ENCODE measurements at regions not wholly inside any gene's neighbourhood (a gene's known extent, or its start where the extent isn't known, plus 50 kb on each side); places are given as distances from the start of the nearest gene placed in this dataset.
"Not testable (repeated sequence)": the region's sequence is repeated elsewhere in the genome, so short reads cannot be mapped to it uniquely, and the experiment has no call there.

DNA sequence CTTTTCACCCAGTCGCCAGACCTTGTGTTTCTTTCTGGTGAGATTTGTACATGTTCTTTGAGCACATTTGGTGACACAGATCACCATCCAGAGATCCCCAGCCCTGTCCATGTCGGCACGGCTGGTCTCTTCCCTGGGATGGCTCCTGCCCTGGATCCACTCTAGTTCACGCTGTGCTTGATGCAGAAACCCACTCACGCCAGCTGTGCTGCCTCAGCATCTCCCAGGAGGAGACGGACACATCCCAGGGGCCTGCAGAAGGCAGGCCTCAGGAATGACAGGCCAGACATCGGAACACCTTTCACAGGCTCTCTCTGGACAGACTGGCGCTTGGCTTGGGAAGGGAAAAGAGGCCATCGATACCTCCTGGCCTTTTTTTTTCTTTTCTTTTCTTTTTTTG, 203.6 kb downstream of the ACKR3 start:
- DNase-seq (no peak), ATAC-seq (no peak)
- Mint-ChIP-seq H3K36me3 (ENCODE audit: insufficient read depth) (no peaks in the 10 kb centered on the region), H3K4me3 (no peak overlapping the region), H3K27me3 (ENCODE audit: low read depth) (peaks cover 10% of the 10 kb centered on the region), H3K4me1 (ENCODE audit: low read depth) (no peaks in the 10 kb centered on the region), H3K9me3 (no peaks in the 10 kb centered on the region)

DNA sequence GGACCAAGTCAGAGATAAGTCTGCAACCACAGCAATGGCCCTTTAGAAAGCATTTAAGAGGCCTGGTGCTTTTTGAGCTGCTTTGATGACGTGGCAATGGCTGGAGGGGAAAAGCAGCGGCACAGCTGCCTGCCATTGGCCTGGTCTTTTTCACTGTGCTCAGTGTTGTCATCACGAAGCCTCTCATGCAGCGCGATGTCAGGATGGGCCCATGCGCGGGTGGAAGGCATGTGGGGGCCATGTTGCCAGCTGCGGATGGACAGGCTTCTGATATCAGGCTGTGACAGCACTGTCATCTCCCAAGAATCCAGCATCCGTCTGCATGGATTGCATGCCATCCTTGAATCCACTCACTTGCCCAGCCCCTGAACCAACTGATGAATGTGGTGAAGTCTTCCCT, 204.5 kb downstream of the ACKR3 start:
- H3K4me3 Mint-ChIP-seq: no peak overlapping the region
- H3K4me1 Mint-ChIP-seq (ENCODE audit: low read depth): no peaks in the 10 kb centered on the region
- DNase-seq (no peak), ATAC-seq (no peak)
- no peaks in the 10 kb centered on the region for H3K36me3 Mint-ChIP-seq (ENCODE audit: insufficient read depth)
- H3K27me3 Mint-ChIP-seq (ENCODE audit: low read depth): peaks cover 5% of the 10 kb centered on the region
- no peaks in the 10 kb centered on the region for H3K9me3 Mint-ChIP-seq

DNA sequence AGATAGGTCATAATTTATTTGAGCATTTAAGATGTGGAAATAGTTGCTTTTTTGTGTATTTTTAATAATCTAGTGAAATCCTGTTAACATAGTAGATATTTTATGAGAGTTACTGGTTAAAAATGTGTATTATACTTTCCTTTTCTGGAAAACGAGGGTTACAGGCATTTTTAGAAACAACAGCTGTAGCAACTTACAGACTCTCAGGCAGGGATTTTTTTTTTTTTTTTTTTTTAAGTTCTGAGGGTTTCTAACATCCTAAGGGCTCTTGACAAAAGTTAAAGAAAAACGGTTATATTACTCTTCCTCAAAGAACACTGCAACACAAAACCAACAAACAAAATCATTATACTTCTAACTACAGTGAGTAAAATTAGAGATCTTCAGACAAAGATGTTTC, 205.9 kb downstream of the ACKR3 start:
- Mint-ChIP-seq H3K9me3 (no peaks in the 10 kb centered on the region), H3K4me3 (no peak overlapping the region), H3K27me3 (ENCODE audit: low read depth) (no peaks in the 10 kb centered on the region), H3K36me3 (ENCODE audit: insufficient read depth) (no peaks in the 10 kb centered on the region), H3K4me1 (ENCODE audit: low read depth) (no peaks in the 10 kb centered on the region)
- no peak for ATAC-seq
- DNase-seq: no peak

DNA sequence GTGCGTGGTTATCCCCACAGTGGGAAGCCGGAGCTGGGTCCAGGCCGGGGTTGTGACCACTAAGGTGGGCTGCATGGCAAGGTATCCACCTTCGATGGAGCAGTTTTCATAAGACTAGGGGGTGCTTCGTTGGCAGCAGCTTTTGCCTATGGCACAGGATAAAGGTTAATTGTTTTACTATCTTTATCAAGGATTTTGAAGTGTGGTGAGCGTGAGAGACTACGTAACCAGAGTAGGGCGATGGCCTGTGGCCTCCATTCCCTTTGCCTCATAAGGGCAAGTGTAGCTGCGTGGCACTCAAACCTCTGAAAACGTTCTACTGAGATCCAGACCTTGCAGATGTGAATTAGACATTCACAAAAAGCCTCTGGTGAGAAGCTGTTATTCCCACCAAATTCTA, 206.6 kb downstream of the ACKR3 start:
- H3K4me1 Mint-ChIP-seq (ENCODE audit: low read depth): no peaks in the 10 kb centered on the region
- H3K27me3 Mint-ChIP-seq (ENCODE audit: low read depth): no peaks in the 10 kb centered on the region
- no peak for ATAC-seq
- H3K36me3 Mint-ChIP-seq (ENCODE audit: insufficient read depth): no peaks in the 10 kb centered on the region
- no peak for DNase-seq
- no peak overlapping the region for H3K4me3 Mint-ChIP-seq
- H3K9me3 Mint-ChIP-seq: no peaks in the 10 kb centered on the region

DNA sequence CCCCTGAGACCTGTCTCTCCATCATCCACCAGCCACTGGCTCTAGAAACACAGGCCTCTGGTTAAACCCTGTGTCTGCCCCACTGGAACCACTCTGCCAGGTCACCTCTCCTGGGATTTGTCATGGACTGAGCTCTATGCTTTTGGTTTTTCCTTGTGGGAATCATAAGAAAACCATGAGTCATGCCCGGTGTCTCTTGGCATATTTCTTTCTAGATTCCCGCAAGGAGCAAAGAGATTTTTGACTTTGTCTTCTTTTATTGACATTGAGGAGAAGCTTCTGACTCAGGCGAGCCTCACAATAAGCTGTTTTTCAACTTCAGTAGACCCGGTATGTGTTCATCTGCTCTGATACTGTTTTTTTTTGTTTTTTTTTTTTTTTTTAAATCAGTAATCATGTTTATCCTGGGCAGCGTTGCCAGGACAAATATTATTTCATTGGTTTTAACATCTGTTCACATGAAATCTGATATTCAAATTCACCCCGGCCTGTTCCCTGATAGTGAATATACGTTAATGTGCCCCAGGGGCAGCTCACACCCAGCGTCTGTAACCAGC, 207.1 kb downstream of the ACKR3 start:
- Mint-ChIP-seq H3K4me3 (no peak overlapping the region), H3K9me3 (no peaks in the 10 kb centered on the region), H3K27me3 (ENCODE audit: low read depth) (no peaks in the 10 kb centered on the region), H3K36me3 (ENCODE audit: insufficient read depth) (no peaks in the 10 kb centered on the region), H3K4me1 (ENCODE audit: low read depth) (no peaks in the 10 kb centered on the region)
- DNase-seq: no peak
- no peak for ATAC-seq

DNA sequence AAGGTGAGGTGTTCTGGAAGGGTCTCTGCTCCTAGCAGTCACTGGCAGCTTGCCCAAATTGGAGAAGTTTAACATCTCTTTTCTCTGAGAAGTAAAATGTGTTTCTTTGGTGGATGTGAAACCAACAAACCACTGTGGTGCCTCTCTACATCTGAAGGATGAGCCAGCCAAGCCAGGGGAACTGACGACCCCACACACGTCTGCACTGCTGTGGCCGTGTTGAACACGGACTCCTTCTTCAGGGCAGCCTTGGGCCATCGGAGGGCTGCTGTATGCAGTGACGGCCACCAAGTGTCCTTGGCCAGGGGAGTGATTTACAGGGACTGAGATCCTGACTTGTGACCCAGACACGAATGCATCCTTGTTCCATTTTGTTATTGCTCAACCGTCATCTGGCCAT, 207.8 kb downstream of the ACKR3 start:
- Mint-ChIP-seq H3K27me3 (ENCODE audit: low read depth) (no peaks in the 10 kb centered on the region), H3K36me3 (ENCODE audit: insufficient read depth) (no peaks in the 10 kb centered on the region), H3K4me3 (no peak overlapping the region), H3K9me3 (no peaks in the 10 kb centered on the region), H3K4me1 (ENCODE audit: low read depth) (no peaks in the 10 kb centered on the region)
- no peak for DNase-seq
- ATAC-seq: no peak

DNA sequence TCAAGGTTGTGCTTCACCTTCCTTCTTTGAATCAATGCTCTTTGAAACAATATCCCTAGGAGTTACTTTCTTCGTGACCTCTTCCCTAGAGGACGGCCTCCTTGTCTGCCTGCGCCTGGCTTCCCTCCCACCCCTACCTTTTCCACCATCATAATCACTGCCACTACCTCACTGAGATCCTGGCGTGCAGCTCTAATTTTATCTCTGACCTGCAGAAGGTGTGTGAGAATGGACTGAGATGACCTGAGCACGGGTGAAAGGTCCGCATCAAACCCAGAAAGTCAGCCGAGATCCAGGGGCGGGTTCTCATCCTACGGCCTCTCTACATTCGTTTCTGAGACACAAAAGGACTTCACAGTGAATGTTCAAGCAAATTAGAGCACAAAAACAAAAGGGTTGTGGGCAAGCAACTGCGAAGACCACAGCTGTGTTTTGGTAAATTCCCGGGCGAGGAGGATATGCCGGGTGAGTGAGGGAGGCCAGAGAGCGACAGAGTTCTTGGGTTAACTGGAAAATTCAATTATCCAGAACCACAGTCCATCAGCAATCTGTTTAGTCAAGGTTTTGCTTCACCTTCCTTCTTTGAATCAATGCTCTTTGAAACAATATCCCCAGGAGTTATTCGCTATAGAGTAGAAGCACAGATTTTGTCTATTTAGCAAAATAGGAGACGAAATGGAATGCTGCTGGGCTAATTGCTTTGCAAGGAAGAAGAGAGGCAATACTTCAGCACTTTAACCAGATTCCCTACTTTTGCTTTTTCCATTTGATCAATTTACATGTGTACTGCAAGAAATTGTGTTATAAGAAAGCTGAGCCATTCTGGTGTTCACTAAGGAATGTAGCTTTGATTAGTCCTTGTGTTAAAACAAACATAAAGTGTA, 212.6 kb downstream of the ACKR3 start:
- no peaks in the 10 kb centered on the region for H3K4me1 Mint-ChIP-seq (ENCODE audit: low read depth)
- DNase-seq (no peak), ATAC-seq (no peak)
- H3K36me3 Mint-ChIP-seq (ENCODE audit: insufficient read depth): no peaks in the 10 kb centered on the region
- peaks cover 12% of the 10 kb centered on the region for H3K27me3 Mint-ChIP-seq (ENCODE audit: low read depth)
- H3K9me3 Mint-ChIP-seq: no peaks in the 10 kb centered on the region
- H3K4me3 Mint-ChIP-seq: no peak overlapping the region

DNA sequence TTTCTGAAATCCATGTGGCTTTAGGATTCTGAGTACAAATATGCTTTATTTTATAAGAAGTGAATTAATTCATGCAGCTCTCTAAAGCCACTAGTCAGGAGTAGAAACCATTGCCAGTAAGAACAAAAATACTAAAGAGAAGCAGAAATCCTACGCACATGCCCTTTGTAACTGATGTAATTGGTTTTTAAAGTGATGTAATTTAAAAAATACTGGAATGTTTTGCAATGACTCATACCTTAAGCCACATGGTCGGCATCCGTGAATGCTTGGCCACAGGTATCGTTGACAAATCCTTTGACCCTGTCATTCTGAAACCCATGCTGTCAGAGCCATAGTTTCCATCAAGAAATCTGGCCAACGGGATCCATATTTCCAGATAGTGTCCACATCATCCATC, 213.3 kb downstream of the ACKR3 start:
- Mint-ChIP-seq H3K36me3 (ENCODE audit: insufficient read depth) (no peaks in the 10 kb centered on the region), H3K9me3 (no peaks in the 10 kb centered on the region), H3K4me3 (no peak overlapping the region), H3K27me3 (ENCODE audit: low read depth) (peaks cover 12% of the 10 kb centered on the region), H3K4me1 (ENCODE audit: low read depth) (no peaks in the 10 kb centered on the region)
- DNase-seq (no peak), ATAC-seq (no peak)

DNA sequence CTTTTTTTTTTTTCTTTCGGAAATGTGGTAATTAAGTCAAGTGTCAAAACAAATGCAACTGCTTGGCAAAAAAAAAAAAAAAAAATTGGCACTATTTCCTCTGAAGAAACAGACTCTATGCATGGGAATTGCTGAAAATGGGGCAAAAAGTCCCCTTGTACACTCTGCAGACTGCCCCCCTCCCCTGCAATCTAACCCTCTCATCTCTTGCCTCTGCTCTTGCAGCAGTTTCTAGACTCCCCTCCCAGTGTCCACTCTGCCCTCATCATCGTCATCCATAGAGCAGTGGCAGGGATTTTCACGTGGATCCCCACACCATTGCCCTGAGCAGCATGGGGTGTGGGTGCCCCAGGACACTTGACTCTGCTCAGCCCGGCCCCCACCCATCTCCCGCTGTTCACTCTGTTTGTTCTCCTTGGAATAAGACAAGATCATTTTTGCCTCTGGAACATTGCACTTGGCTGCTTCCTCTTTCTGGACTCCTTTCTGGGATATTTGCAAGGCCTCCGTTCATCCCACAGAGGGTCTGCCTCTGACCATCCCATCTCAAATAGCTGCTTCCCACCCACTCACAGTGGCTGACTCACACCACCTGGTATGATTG, 213.9 kb downstream of the ACKR3 start:
- peaks cover 12% of the 10 kb centered on the region for H3K27me3 Mint-ChIP-seq (ENCODE audit: low read depth)
- ATAC-seq (no peak), DNase-seq (no peak)
- H3K36me3 Mint-ChIP-seq (ENCODE audit: insufficient read depth): no peaks in the 10 kb centered on the region
- H3K9me3 Mint-ChIP-seq: no peaks in the 10 kb centered on the region
- H3K4me1 Mint-ChIP-seq (ENCODE audit: low read depth): no peaks in the 10 kb centered on the region
- no peak overlapping the region for H3K4me3 Mint-ChIP-seq

DNA sequence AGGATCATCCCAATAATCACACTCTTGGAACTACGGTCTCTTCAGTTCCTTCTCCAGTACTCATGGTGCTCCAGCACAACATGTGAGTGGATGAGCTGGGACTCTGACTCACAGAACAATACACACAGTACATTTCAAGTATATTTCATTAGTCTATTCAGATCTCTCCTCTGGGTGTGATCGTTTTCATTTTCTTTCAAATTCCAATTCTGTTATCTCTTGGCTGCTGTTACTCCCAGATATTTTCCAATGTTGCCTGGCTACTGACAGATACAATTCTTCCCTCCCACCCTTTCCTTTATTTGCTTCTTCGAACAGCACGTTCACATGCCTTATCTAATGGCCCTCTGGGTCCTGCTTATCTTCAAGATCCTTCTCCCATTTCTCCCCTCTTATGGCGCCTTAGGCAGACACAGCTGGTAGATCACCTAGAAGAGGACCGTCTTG, 216.0 kb downstream of the ACKR3 start:
- no peak for ATAC-seq
- no peak for DNase-seq
- Mint-ChIP-seq H3K4me1 (ENCODE audit: low read depth) (no peaks in the 10 kb centered on the region), H3K9me3 (no peaks in the 10 kb centered on the region), H3K4me3 (no peak overlapping the region), H3K27me3 (ENCODE audit: low read depth) (peaks cover 12% of the 10 kb centered on the region), H3K36me3 (ENCODE audit: insufficient read depth) (no peaks in the 10 kb centered on the region)

DNA sequence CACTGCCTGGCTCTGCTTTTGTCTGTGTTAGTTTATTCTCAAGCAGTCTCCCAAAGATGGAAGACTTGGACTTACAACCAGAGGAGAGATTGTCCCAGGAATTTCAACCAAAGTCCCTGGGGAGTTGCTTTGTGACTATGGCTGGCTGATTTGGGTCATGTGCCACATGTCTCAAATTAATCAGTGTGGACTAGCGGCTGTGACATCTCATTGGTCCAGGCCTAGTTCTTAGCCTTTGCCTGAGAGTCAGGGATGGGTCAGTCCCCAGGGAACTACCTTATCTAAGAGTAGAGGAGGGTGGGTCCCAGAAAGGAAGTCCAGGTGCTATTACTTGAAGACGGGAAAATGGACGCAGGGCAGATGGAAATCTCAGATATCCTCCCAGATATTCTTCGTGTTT, 217.1 kb downstream of the ACKR3 start:
- no peaks in the 10 kb centered on the region for H3K9me3 Mint-ChIP-seq
- ATAC-seq (no peak), DNase-seq (no peak)
- no peaks in the 10 kb centered on the region for H3K36me3 Mint-ChIP-seq (ENCODE audit: insufficient read depth)
- H3K4me3 Mint-ChIP-seq: no peak overlapping the region
- peaks cover 12% of the 10 kb centered on the region for H3K27me3 Mint-ChIP-seq (ENCODE audit: low read depth)
- H3K4me1 Mint-ChIP-seq (ENCODE audit: low read depth): no peaks in the 10 kb centered on the region

DNA sequence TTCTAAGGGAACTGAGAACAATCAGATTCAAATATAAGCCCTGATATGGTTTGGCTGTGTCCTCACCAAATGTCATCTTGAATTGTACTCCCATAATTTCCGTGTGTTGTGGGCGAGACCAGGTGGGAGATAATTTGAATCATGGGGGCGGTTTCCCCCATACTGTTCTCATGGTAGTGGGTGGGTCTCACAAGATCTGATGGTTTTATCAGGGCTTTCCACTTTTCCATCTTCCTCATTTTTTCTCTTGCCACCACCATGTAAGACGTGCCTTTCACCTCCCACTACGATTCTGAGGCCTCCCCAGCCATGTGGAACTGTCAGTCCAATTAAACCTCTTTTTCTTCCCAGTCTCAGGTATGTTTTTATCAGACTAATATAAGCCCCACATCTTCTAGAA, 217.8 kb downstream of the ACKR3 start:
- ATAC-seq; H3K4me1 Mint-ChIP-seq (ENCODE audit: low read depth); H3K4me3 Mint-ChIP-seq; DNase-seq; H3K9me3 Mint-ChIP-seq; H3K36me3 Mint-ChIP-seq (ENCODE audit: insufficient read depth): not testable (repeated sequence)
- H3K27me3 Mint-ChIP-seq (ENCODE audit: low read depth): peaks cover 12% of the 10 kb centered on the region

DNA sequence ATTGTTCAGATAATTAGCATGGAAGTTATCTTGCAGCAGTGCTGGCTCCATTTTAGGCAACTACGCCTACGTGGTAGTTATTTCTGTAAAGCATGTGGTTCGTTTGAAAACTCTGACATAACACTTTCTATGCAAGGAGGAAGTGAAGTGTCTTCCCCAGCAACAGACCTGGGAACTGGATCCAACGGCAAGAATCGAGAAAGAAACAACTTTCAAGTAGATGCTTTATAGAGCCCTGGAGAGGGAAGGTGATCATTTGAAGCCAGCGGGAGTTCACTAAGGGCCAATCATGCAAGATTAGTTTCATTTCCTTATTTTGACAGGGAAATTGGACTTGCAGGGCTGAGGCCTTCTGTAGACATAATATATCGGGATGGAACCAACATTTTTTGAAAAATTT, 218.3 kb downstream of the ACKR3 start:
- H3K27me3 Mint-ChIP-seq (ENCODE audit: low read depth): peaks cover 12% of the 10 kb centered on the region
- H3K4me3 Mint-ChIP-seq: no peak overlapping the region
- H3K36me3 Mint-ChIP-seq (ENCODE audit: insufficient read depth): no peaks in the 10 kb centered on the region
- no peaks in the 10 kb centered on the region for H3K4me1 Mint-ChIP-seq (ENCODE audit: low read depth)
- ATAC-seq (no peak), DNase-seq (no peak)
- H3K9me3 Mint-ChIP-seq: no peaks in the 10 kb centered on the region

DNA sequence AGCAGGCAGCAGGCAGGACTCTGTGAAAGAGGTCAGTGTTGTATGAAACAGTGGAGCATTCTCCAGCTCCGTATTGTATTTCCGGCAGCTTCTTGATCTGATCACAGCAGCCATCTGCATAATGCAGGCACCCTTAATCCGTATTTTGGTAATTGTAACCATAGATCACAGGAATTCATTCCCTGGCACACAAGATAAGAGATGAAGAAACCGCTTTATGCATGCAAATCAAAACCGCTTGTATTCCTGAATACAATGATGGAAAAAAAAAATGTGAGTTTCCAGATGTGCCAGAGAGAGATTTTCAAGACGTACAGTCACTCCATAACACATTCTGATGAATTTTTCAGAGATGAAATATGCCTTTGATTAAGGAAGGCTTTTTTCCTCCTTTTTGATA, 221.3 kb downstream of the ACKR3 start:
- Mint-ChIP-seq H3K9me3 (no peaks in the 10 kb centered on the region), H3K4me1 (ENCODE audit: low read depth) (no peaks in the 10 kb centered on the region), H3K36me3 (ENCODE audit: insufficient read depth) (no peaks in the 10 kb centered on the region), H3K27me3 (ENCODE audit: low read depth) (no peaks in the 10 kb centered on the region), H3K4me3 (no peak overlapping the region)
- DNase-seq (no peak), ATAC-seq (no peak)
